ENCODE measurements at regions not wholly inside any gene's neighbourhood (a gene's known extent, or its start where the extent isn't known, plus 50 kb on each side); places are given as distances from the start of the nearest gene placed in this dataset.

GRCh38 chr16:79270011-79270410, 330.5 kb downstream of the MAF start (continued):
- TF ChIP-seq, protein P1, sequence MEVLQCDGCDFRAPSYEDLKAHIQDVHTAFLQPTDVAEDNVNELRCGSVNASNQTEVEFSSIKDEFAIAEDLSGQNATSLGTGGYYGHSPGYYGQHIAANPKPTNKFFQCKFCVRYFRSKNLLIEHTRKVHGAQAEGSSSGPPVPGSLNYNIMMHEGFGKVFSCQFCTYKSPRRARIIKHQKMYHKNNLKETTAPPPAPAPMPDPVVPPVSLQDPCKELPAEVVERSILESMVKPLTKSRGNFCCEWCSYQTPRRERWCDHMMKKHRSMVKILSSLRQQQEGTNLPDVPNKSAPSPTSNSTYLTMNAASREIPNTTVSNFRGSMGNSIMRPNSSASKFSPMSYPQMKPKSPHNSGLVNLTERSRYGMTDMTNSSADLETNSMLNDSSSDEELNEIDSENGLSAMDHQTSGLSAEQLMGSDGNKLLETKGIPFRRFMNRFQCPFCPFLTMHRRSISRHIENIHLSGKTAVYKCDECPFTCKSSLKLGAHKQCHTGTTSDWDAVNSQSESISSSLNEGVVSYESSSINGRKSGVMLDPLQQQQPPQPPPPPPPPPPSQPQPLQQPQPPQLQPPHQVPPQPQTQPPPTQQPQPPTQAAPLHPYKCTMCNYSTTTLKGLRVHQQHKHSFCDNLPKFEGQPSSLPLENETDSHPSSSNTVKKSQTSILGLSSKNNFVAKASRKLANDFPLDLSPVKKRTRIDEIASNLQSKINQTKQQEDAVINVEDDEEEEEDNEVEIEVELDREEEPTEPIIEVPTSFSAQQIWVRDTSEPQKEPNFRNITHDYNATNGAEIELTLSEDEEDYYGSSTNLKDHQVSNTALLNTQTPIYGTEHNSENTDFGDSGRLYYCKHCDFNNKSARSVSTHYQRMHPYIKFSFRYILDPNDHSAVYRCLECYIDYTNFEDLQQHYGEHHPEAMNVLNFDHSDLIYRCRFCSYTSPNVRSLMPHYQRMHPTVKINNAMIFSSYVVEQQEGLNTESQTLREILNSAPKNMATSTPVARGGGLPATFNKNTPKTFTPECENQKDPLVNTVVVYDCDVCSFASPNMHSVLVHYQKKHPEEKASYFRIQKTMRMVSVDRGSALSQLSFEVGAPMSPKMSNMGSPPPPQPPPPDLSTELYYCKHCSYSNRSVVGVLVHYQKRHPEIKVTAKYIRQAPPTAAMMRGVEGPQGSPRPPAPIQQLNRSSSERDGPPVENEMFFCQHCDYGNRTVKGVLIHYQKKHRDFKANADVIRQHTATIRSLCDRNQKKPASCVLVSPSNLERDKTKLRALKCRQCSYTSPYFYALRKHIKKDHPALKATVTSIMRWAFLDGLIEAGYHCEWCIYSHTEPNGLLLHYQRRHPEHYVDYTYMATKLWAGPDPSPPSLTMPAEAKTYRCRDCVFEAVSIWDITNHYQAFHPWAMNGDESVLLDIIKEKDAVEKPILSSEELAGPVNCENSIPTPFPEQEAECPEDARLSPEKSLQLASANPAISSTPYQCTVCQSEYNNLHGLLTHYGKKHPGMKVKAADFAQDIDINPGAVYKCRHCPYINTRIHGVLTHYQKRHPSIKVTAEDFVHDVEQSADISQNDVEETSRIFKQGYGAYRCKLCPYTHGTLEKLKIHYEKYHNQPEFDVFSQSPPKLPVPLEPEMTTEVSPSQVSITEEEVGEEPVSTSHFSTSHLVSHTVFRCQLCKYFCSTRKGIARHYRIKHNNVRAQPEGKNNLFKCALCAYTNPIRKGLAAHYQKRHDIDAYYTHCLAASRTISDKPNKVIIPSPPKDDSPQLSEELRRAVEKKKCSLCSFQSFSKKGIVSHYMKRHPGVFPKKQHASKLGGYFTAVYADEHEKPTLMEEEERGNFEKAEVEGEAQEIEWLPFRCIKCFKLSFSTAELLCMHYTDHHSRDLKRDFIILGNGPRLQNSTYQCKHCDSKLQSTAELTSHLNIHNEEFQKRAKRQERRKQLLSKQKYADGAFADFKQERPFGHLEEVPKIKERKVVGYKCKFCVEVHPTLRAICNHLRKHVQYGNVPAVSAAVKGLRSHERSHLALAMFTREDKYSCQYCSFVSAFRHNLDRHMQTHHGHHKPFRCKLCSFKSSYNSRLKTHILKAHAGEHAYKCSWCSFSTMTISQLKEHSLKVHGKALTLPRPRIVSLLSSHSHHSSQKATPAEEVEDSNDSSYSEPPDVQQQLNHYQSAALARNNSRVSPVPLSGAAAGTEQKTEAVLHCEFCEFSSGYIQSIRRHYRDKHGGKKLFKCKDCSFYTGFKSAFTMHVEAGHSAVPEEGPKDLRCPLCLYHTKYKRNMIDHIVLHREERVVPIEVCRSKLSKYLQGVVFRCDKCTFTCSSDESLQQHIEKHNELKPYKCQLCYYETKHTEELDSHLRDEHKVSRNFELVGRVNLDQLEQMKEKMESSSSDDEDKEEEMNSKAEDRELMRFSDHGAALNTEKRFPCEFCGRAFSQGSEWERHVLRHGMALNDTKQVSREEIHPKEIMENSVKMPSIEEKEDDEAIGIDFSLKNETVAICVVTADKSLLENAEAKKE (CRISPR knock-in tag; IDR thresholded peaks at IDR 0.05): no peak
- no peak for TF ChIP-seq ZNF331 (CRISPR knock-in tag; IDR thresholded peaks at IDR 0.05; ENCODE audit: low read depth)

- H3K27me3 ChIP-seq (ENCODE audit: insufficient read depth): no peaks in the 10 kb centered on the region
- H3K27ac ChIP-seq (ENCODE audit: low read depth): no peak overlapping the region
- TF ChIP-seq, protein P1 (CRISPR knock-in tag; IDR thresholded peaks at IDR 0.05): no peak
- no peak for TF ChIP-seq POLR2AphosphoS5 (IDR thresholded peaks at IDR 0.05; ENCODE audit: low read depth)
- TF ChIP-seq JUNB (IDR thresholded peaks at IDR 0.05; ENCODE audit: unreplicated experiment): no peak
- TF ChIP-seq EZH2 (IDR thresholded peaks at IDR 0.05; ENCODE audit: low read depth, unreplicated experiment): no peak
- no peak for TF ChIP-seq ZNF331 (CRISPR knock-in tag; IDR thresholded peaks at IDR 0.05; ENCODE audit: low read depth)
- no peak for TF ChIP-seq NANOG (IDR thresholded peaks at IDR 0.05; ENCODE audit: borderline replicate concordance)
- no peak for TF ChIP-seq EZH2phosphoT487 (IDR thresholded peaks at IDR 0.05; ENCODE audit: unreplicated experiment)
- TF ChIP-seq STAT1 (IDR thresholded peaks at IDR 0.05; ENCODE audit: unreplicated experiment): no peak
- no peaks in the 10 kb centered on the region for H4K20me1 ChIP-seq (replicated peaks; ENCODE audit: insufficient read depth)
- Mint-ChIP-seq H3K27ac (no peak overlapping the region), H3K4me1 (peaks cover 19% of the 10 kb centered on the region), H3K27me3 (ENCODE audit: insufficient read depth, low read depth, poor library complexity) (peaks cover 4% of the 10 kb centered on the region), H3K36me3 (ENCODE audit: low read depth) (no peaks in the 10 kb centered on the region), H3K9me3 (no peaks in the 10 kb centered on the region), H3K4me3 (no peak overlapping the region)
- no peak overlapping the region for H3K4me3 ChIP-seq
- no peak overlapping the region for H3K4me2 ChIP-seq
- no peak overlapping the region for H2AFZ ChIP-seq
- 0 out of 2 replicates have a peak, but pooled peaks cover 7% of the 10 kb centered on the region for H3K4me1 ChIP-seq (ENCODE audit: insufficient read depth)
- no peaks in the 10 kb centered on the region for H3K79me2 ChIP-seq (replicated peaks; ENCODE audit: insufficient read depth)
- ATAC-seq (no peak), DNase-seq (ENCODE audit: low spot score) (no peak)
- no peaks in the 10 kb centered on the region for H3F3A ChIP-seq (replicated peaks; ENCODE audit: low read depth)
- H3K36me3 ChIP-seq (ENCODE audit: insufficient read depth): no peaks in the 10 kb centered on the region
- peaks cover 29% of the 10 kb centered on the region for H3K9me2 ChIP-seq (ENCODE audit: insufficient read depth)
Observed at GRCh38 chr16:79269211-79269863, 331.2 kb downstream of the MAF start.
